GM12892 (cell line): ENCODE measurements at regions not wholly inside any gene's neighbourhood (a gene's known extent, or its start where the extent isn't known, plus 50 kb on each side); places are given as distances from the start of the nearest gene placed in this dataset.

Experiments used
- DNase-seq: peaks from one replicate; pipeline ENCODE4 v3.0.0; 2011; ENCODE audit not compliant: insufficient read length
- FAIRE-seq: peaks from 2 replicates; lab custom pipeline; 2011; peaks lifted over from hg19 to GRCh38; lab: Jason Lieb, UNC
- POLR2A ChIP-seq: IDR thresholded peaks from 2 replicates; pipeline ENCODE4 v1.6.1; 2011; ENCODE audit warnings: low read depth, low read length, control low read depth
- POLR2AphosphoS5 ChIP-seq: IDR thresholded peaks from 2 replicates; pipeline ENCODE4 v1.6.1; 2011; ENCODE audit warnings: low read depth, low read length, control low read depth
- TAF1 ChIP-seq: IDR thresholded peaks from 2 replicates; pipeline ENCODE4 v1.6.1; 2011; ENCODE audit warnings: low read depth, mild to moderate bottlenecking, control low read depth, low read length, borderline replicate concordance

DNA sequence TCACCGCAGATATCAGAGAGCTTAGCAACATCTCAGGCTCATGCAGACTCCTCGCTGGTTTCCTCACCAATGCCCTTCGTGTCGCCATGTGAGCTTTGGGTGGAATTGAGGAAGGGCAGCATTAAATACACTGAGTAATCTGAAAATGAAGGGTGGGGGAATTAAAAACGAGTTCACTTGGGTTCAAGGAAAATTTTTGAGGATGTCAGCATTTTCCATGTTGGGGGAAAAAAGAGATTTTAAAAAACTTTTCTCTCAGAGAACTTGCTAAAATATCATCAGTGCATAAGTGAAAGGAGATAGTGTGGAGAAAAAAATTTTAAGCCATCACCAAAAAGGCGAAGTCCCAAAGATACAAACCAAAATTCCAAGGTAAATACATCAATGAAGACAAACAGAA lies 359.3 kb downstream of the KCNRG start:
- TF ChIP-seq TAF1 (no peak), POLR2AphosphoS5 (no peak), POLR2A (no peak)
- FAIRE-seq = no peak
- DNase-seq = no peak

DNA sequence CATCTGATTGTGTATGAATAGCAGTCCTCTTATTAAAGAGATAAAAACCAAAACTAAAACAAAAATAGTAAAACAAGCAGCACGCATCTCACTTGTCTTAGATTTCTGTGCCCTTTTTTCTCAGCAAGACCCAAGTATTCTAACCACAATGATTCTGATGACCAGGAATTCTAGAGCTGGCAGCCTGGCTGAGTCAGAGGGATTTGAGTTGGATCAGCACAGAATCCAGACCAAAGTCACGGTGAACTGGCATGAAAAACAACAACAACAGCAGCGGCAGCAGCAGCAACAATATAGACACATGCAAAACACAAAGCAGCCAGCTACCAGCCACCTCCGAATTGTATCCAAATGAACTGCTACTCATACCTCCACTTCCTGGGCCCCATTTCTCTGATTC lies 360.5 kb downstream of the KCNRG start:
- FAIRE-seq = no peak
- DNase-seq = no peak
- TF ChIP-seq TAF1 (no peak), POLR2AphosphoS5 (no peak), POLR2A (no peak)

DNA sequence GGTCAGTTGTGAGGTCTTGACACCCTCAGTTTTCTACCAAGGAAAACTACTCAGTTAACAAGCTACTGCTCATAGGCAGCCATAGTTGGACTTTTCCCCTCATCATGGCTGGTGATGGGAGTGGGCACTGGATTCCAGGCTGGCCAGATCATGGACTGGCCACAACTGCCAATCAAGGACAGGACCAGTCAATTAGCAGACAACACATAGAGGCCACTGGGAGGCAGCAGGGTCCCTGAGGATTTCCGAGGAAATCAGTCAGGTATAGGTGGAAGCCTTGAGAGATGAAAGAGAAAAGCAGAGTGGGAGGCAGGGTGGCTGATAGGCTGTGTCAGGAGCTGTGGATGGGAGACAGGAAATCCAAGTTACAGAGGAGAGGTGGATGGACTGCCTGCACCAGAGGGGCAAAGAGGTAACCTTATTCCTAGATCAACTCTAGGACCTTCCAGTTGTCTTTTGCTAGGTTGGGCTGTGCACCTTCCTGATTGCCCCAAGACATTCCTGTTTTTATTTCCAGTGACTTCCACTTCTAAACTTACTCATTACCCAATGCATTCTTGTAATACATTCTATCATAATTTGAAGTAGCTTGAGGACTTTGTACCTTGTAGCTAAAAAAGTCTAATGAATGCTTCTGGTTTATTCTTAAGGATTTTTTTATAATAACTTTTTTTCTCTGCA lies 361.8 kb downstream of the KCNRG start:
- TF ChIP-seq TAF1 (no peak), POLR2A (no peak), POLR2AphosphoS5 (no peak)
- FAIRE-seq (no peak), DNase-seq (no peak)

DNA sequence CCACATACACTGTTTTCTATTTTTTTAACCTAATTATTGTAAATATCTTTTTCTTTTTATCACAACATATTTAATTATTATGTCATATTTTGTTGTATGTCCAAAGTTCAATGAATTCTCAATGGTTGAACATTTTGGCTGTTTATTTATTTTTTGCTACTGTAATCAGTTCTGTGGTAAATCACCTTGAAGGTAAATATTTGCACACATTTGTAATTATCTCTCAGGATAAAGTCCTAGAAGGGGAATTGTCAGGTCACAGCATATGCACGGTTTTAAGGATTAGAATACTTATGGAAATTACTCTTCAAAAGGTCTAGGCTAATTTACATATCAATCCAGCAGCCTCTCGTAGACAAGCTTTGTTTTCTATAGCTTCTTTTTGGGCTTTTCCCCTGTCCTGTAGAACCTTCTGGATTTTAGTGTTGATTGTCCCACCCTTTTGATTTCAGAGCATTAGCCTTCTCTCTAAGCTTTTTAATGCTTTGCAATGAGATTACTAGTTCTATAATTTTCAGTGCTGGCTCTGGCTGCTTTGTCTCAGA lies 362.6 kb downstream of the KCNRG start:
- TF ChIP-seq POLR2A = no peak
- no peak for TF ChIP-seq POLR2AphosphoS5
- TF ChIP-seq TAF1 = no peak
- FAIRE-seq (no peak), DNase-seq (no peak)

GRCh38 chr13:50378509-50379044 lies 363.3 kb downstream of the KCNRG start:
- FAIRE-seq (no peak), DNase-seq (no peak)
- no peak for TF ChIP-seq TAF1
- TF ChIP-seq POLR2A = no peak
- no peak for TF ChIP-seq POLR2AphosphoS5

GRCh38 chr13:50379584-50379983 lies 364.3 kb downstream of the KCNRG start:
- DNase-seq = no peak
- no peak for TF ChIP-seq TAF1
- no peak for TF ChIP-seq POLR2AphosphoS5
- no peak for TF ChIP-seq POLR2A
- no peak for FAIRE-seq

DNA sequence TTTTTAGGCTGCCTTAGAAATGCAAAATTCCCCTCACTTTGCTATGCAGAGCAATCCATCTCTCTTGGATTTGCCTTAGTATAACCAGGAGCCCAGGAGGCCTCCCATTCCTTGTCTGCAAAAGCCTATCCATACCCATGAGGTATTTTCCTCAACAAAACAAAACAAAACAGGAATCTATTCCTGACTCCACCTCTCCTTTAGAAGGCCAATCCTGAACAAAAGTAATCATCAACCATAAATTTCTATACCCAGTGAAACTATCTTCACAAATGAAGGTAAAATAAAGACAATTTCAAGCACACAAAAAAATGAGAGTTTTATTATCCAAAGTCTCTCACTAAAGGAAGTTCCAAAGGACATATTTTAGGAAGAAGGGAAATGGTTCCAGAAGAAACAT lies 365.7 kb downstream of the KCNRG start:
- TF ChIP-seq POLR2A (no peak), POLR2AphosphoS5 (no peak), TAF1 (no peak)
- no peak for FAIRE-seq
- no peak for DNase-seq

DNA sequence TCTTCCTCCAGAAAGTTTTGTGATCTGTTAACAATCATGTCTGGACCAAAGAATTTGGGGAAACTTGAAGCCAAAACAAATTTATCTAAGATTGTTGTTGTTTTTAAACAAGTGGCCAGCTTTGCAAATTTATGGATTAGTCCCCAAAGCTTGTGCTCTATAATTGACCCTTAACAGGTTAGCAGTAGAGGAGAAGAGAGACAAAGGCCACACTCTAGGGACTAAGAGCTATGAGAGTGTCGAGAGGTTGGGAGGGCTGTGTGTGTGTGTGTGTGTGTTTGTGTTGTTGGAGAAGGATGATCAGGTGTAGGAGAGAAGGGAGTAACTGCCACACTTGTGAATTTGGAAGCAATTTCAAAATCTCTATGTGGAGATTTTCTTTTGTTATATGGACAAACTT lies 367.3 kb downstream of the KCNRG start:
- TF ChIP-seq TAF1 = no peak
- no peak for TF ChIP-seq POLR2A
- TF ChIP-seq POLR2AphosphoS5 = no peak
- no peak for FAIRE-seq
- no peak for DNase-seq

DNA sequence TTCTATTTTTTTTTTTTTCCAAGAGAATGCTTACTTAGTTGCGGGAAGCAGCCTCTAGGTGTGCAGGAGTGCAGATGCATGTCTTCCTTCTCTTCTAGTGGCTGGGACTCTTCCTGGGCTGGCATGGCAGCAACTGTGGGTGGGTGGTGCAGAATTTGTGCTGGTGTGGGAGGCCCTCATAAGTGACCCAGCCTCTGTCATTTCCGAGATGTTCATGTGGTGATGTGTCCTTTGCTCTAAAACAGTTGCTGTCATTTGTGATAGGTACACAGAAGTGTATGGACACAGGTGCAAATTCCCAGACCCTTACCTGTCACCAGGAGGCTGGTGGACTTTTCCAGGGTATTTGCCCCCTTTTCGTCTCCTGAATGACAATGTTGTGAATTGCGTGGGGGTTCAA lies 367.7 kb downstream of the KCNRG start:
- TF ChIP-seq POLR2AphosphoS5 (no peak), TAF1 (no peak), POLR2A (no peak)
- no peak for DNase-seq
- no peak for FAIRE-seq

GRCh38 chr13:50384724-50385123 lies 369.5 kb downstream of the KCNRG start:
- no peak for DNase-seq
- FAIRE-seq = no peak
- TF ChIP-seq TAF1 (no peak), POLR2A (no peak), POLR2AphosphoS5 (no peak)

DNA sequence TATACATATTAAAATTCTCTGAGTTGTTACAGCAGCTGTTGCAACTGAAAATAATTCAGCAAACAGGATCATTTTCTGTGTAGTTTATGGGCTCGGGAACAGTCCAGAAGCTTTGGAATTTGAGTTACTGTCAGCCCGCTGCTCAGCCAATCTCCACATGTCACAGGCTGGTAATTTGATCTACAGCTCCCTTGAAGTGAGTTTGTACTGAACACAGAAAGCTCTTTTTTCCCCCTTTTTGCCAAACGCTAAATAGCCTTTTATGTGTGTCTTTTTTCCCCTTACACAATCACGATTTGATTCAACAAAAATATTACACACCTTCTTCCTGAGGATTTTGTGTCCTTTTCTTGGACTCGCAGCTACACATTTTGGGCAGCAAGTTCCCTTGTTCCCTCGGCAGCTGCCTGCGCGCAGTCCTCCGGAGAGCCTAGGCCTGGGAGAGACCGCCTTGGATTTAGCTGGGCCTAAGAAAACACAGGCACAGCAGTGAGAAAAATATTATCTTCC lies 371.4 kb downstream of the KCNRG start:
- FAIRE-seq (no peak), DNase-seq (no peak)
- TF ChIP-seq POLR2AphosphoS5 (no peak), TAF1 (no peak), POLR2A (no peak)
